Ammon's horn (tissue), 1 donor: ENCODE measurements at regions not wholly inside any gene's neighbourhood (a gene's known extent, or its start where the extent isn't known, plus 50 kb on each side); places are given as distances from the start of the nearest gene placed in this dataset.
"Not testable (repeated sequence)": the region's sequence is repeated elsewhere in the genome, so short reads cannot be mapped to it uniquely, and the experiment has no call there.

Experiments
- DNase-seq: peaks from one replicate; pipeline ENCODE4 v3.0.0-alpha.2; 2016; ENCODE audit warnings: low spot score

DNA sequence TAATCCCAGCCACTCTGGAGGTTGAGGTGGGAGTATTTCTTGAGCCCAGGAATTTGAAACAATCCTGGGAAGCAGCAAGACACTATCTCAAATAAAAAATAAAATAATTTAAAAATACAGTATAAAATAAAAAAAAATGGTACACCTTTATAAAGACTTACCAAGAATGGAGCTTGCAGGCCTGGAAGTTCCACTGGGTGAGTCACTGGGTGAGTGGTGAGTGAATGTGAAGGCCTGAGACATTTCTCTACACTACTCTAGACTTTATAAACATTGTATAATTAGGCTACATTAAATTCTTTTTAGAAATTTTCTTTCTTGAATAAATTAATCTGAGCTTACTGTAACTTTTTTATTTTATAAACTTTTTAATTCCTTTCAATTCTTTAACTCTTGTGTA lies 609.1 kb upstream of the BCHE start:
- DNase-seq = no peak

DNA sequence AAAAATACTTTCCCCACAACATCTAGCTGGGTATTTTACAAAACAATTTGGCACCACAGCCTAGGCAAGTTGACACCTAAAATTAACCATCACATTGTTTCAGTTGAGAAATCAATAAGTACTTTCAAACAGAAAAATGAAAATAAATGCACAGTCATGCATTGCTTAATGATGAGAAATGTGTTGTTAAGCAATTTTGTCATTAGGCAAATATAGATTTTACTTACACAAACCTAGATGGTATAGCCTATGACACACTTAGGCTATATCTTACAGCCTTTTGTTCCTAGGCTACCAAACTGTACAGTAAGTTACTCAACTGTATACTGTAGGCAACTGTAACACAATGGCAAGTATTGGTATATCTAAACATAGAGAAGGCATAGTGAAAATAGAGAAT lies 608.6 kb upstream of the BCHE start:
- no peak for DNase-seq

DNA sequence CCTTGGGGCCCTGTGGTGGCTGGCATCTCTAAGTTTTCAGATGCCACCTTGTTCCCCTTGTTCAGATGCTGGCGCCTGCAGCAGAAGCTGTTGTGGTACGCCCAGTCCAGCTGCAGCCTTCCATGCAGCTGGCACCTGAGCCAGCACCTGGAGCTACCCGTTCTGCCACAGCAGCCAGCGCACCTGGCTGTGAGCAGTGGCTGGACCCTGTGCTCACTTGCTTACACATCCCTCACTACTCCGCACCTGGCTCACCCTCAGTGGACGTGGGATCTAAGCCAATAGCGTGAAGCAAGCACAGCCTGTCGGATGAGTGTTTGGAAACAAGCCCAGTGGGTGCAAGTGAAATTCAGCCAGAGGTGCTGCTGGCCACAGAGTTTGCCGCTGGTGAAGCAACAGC lies 607.5 kb upstream of the BCHE start:
- DNase-seq = no peak

DNA sequence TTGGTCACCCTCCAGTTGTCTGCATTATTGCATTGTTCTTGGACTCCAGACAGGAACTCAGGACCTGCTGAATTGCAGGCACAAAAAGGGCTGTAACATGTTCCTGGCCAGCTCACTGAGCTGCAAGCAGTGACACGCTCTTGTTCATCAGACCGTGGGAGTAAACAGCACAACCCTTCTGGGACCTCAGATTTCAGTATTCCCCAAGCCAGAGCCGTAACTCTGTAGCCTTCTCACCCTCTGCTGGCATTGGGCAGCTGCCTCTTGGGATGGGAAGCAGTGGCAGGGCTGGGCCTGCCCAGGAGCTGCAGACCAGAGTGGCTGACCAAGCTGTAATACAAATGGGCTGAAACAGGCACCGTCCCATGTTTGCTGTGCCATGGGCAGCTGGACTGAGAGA lies 607.1 kb upstream of the BCHE start:
- DNase-seq = no peak

DNA sequence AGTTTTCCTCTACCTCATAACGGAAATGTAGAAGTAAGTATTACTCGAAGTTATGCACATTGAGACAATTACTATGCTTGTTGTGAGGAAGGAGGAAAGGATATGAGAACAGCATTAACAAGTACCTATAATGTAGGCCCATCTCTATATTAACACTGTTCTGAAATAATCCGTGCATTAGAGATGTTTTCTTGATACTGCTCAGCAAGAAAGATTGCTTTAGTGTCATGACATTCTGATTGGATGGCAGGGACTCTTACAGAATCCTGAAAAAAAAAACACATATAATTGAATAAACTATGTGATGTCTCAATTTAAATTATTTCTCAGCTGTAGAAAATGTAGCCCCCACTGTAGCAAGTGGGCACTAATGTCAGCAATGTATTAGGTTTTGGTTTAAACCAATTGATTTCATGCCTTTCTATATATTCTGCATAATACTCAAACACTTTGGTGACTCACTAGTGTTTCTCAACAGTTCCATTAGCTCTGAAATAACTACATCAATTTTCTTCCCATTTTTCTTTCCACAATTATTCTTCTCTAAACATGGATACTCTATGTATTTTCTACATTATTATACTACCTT lies 598.3 kb upstream of the BCHE start:
- no peak for DNase-seq

DNA sequence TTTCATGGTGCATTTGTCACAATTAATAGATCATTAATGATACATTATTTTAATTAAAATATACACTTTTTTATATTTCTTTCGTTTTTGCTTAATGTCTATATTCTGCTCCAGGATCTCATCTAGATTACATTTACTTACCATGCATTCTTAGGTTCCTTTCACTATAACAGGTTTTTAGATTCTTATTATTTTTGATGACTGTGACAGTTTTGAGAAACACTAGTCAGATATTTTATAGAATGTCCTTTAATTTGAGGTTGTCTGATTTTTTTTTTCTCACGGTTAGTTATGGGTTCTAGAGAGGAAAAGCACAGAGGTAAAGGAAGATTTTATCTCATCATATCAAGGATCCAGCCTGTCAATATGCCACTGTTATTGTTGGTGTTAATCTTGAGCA lies 595.8 kb upstream of the BCHE start:
- DNase-seq = no peak

DNA sequence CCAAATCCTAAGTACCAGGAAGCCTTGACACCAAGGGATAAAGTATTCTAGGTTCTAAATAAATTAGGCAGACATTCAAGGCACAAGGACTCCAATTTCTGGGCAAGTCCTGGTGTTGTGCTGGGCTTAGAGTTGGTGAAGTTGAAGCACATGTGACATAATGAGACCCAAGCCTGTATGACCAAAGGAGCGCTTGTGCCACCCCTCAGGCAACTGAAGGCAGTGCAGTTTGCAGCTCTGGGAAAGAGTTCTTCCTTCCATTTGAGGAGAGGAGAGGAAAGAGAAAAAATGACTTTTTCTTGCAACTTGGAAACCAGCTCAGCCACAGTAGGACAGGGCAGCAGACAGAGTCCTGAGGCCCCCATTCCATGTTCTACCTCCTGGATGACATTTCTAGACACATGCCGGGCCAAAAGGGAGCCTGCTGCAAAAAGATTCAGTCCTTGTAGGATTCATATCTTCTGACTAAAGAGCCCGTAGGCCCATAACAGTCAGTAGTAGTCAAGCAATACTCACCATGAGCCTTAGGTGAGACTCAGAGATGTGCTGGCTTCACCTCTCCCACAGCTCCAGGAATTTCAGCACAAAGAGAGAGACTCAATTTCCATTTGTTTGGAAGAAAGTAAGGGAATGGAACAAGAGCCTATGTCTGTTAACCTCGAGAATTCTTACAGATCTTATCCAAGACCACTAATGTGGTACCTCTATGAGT lies 588.8 kb upstream of the BCHE start:
- no peak for DNase-seq

DNA sequence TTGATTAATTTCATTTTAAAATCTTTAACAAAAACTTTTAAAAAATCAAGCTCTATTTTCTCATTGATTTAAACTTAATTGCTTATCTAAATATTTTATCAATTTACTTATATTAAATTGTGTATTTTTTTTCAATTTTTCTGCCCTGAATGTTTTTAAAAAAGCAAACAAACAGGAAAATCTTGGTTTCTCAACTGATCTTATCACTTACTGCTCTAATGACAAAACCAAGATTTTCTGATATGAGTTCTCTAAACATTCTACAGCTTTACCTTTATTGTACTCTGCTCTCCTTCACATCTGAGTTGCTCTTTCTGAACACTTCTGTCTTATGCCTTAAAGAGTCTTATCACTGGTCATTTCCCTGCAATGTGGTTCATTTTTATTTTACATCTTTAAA lies 587.8 kb upstream of the BCHE start:
- no peak for DNase-seq

DNA sequence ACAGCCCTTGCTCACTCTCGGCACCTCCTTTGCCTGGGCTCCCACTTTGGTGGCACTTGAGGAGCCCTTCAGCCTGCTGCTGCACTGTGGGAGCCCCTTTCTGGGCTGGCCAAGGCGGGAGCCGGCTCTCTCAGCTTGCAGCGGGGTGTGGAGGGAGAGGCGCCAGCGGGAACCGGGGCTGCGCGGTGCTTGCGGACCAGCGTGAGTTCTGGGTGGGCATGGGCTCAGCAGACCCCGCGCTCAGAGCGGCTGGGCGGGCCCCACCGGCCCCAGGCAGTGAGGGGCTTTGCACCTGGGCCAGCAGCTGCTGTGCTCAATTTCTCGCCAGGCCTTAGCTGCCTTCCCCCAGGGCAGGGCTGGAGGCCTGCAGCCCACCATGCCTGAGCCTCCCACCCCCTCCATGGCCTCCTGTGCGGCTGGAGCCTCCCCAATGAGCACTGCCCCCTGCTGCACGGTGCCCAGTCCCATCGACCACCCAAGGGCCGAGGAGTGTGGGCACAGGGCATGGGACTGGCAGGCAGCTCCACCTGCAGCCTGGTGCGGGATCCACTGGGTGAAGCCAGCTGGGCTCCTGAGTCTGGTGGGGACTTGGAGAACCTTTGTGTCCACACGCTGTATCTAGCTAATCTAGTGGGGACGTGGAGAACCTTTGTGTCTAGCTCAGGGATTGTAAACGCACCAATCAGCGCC lies 586.7 kb upstream of the BCHE start:
- not testable (repeated sequence) for DNase-seq

DNA sequence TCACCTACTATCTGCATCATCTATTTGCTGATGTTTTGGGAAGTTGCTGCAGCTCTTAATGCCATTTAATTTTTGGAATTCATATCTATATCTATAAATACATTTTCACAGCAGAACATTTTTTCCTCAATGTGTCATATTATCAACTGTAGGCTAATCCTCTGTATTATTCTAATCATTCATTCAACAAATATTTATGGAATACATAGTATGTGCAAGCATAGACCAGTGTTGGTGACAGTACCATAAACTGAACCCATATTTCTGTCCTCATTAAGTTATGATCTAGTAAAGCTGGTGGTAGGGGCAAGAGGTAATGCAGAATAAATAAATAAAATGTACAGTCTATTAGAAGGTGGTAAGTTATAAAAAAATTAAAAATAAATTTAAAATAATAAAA lies 585.3 kb upstream of the BCHE start:
- no peak for DNase-seq

DNA sequence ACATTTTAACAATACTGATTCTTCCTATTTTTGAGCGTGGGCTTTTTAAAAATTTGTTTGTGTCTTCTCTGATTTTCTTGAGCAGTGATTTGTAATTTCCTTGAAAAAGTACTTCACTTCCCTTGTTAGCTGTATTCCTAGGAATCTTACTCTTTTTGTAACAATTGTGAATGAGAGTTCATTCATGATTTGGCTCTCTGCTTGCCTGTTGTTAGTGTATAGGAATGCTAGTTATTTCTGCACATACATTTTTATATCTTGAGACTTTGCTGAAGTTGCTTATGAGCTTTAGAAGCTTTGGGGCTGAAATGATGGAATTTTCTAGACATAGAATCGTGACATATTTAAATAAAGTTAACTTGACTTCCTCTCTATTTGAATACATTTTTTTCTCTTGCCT lies 582.8 kb upstream of the BCHE start:
- no peak for DNase-seq

DNA sequence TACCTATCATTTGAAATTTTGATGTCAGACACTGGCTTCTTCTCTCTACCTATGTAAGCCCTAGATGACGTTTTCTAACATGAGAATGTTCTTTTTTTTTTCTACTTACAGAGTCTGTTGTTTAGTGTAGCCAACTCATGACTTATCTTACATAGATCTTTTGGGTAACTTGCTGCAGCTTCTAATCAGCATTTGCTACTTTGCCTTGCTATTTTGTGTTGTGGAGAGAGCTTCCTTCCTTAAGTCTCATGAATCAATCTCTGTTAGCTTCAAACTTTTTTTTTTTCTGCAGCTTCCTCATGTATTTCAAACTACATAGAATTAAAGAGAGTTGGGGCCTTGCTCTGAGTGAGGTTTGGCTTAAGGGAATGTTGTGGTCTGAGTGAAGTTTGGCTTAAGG lies 568.7 kb upstream of the BCHE start:
- DNase-seq = no peak

DNA sequence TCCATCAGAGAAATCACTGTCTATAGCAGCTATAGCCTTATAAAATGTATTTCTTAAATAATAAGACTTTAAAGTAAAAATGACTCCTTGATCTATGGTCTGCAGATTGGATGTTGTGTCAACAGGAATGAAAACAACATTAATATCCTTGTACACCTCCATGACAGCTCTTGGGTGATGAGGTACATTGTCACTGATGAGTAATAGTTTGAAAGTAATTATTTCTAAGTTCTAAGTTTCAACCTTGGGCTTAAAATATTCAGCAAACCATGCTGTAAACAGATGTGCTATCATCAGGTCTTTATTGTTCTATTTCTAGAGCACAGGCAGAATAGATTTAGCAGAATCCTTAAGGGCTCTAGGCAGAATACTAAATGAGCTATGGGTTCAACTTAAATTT lies 568.2 kb upstream of the BCHE start:
- no peak for DNase-seq

DNA sequence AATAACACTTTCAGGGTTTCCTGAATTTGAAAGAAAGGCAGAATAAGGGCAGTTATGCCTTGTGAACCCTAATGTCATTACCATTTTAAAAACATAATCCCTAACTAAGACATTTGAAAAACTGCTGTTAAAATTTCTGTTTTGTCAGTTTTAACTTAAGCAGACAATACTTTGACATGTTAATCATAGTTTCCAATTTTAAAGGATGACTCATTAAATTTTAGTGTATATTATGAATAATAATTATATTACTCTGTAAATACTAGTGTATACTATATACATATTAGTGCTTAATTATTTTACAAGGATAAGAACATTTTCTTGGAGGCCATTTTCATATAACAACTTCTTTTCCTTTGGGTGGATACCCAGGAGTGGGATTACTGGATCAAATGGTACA lies 553.1 kb upstream of the BCHE start:
- no peak for DNase-seq

DNA sequence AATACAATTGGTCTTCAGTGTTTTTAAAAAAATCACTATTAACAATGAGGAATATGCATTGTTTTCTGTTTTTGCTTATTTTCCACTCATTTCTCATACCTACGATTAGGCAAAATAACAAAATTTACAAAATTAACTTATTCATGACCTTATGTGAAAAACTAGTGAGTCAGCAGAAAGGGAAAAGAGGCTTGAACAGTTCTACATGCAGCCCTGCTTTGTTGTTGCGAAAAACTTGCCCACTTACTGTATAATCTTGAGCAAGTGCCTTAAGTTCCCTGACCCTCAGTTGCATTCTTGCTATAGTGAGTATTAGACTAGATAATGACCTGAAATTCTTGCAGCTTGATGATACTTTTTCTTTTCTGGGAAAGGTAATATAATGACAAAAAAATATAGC lies 551.1 kb upstream of the BCHE start:
- no peak for DNase-seq

DNA sequence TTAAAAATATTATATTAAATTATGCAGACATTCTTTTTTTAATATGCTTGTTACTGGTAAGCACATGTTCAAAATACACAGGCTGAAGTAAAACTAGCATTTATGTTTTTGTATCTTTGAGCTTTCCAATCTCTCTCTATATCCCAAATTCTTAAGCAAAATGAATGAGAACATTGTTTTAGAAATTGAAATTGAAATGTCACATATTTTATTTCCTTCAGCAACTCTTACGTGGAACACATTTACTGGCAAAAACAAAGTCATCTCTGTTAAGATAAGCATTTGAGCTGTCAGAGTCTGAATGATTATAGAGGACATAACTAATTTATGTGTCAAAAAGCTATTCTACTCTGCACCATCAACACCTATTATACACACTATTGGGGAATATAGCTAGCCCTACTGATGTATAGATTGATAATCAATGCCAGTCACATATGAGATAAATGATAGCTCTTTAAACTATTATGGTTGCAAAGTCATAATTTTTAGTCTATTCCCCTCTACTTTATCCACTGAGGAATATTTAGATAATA lies 535.4 kb upstream of the BCHE start:
- DNase-seq = no peak

DNA sequence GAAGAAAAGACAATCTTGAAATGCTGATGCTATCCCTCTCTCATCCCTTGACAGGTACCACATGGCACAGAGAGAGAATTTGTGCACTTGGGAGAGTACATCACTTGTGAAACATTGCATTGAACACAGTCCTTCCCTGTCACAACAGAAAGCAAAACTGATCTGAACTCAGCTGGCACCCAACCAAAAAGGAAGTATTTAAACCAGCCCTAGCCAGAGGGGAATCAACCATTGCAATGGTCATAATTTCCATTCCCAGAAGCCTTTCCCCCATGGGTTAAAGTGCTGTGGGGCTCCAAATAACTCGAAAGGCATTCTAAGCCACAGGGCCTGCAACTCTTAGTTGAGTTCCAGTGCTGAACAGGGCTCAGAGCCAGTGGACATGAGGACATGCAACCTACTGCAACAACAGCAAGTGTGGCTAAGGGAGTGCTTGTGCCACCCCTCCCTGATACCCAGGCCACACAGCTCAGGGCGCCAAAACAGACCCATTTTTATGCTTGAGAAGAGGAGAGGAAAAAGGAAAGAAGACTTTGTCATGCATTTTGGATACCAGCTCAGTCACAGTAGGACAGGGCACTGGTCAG lies 530.8 kb upstream of the BCHE start:
- no peak for DNase-seq

DNA sequence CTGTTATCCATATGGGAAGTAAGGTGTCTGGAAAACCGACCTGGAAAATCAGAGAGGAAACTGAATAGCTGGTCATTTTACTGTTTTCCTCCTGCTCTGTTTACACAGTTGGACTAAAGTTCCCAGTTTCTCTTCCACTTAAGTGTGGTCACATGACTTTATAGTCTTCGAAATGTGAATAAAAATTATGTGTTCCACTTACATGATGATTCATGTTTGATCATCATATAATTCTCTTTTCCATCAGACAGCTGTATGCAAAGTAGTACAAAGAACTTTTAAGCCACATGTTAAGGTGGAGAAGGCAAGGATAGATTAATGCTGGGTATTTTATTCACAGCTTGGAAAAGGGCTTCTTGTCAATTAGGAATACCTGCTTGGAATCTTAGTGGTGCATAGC lies 525.5 kb upstream of the BCHE start:
- DNase-seq = no peak

DNA sequence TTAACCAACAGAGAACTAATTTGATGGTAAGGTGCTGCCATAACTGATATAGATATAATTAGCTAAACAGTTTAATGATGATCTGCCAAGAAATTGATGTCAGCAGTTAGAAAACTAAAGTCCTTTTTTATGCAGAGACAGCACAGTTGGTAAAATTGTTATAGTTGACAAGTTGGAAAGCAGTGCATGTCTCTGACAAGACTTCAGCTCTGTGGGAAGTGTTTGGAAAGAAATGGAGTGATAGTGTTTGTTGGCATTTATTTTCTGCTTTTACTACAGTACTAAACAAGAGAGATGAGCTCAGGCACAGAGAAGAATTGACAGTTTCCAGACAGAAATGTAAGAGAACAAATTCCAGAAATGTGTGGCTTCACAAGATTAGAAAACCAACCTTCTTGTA lies 523.5 kb upstream of the BCHE start:
- DNase-seq = peak; percentile 3

DNA sequence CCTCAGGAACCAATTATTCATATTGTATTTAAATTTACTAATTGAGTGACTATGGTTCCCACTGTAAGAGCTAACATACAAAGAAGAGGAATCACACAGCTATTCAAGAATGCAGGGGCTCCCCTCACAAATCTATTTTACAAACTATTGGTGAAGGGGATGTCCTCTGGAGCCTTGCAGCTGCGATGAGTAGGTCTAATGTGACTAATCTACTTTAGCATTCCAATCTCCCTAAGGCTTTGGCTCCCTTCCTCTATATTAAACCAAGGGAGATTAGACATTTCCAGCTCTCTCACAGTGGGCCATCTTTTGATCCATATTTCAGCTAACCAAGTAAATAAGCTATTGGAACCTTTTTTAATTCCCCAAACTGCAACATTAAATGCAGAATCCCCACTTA lies 514.2 kb upstream of the BCHE start:
- no peak for DNase-seq

DNA sequence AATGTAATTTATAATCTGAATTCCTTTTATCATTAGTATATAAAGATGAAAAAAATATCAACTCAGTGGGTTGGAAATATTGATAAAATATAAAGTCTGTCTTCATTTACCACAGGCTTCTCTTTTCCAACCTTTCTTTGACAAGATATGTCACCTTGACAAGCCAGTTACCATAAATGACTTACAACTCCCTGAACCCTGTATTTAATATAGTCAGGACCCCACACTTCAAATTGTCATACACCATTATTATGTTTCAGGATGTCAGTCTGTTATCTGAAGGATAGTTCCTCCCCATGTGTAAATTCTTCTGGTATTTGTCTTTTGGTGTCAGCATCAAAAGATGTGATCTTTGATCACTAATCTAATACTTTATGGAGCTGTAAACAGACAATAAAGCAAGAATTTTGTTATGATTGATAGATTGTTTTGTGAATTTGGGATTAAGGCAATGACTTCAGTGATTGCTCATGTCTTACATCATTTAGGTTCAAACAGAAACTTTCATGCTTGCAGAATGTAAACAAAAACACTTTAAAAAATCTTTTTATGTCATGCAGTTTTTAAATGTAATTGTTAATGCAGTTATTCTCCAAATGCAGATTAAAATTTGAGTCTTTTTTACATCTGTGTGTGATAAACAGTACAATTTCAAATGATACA lies 503.5 kb upstream of the BCHE start:
- DNase-seq = no peak

DNA sequence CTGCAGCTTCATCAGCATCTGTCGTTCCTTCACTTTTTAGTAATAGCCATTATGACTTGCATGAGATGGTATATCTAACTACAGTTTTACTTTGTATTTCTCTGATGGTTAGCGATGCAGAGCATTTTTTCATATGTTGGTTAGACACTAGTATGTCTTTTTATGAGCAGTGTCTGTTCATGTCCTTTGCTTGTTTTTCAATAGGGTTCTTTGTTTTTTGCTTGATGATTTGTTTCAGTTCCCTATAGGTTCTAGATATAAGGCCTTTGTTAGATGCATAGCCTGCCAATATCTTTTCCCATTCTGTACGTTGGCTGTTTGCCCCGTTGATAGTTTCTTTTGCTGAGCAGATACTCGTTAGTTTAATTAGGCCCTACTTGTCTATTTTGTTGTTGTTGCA lies 487.2 kb upstream of the BCHE start:
- no peak for DNase-seq

DNA sequence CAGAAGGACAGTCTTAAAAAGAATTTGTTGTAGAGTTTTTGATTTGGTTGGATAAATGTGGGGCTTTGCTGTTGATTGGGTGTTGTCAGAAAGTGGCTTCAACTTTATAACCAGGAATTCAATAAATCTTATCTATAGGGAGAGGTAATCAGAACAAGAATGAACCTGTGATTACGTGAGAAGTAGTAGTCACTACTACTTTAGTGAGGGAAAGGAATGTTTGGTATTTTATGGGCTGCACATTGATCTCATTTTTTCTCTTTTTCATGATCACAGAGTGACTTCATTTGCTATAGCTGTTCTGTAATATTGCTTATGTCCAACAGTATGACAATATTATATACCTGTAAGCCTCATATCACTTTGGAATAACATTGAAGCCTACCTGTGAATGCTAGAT lies 485.2 kb upstream of the BCHE start:
- DNase-seq = no peak
